ENCODE measurements at regions not wholly inside any gene's neighbourhood (a gene's known extent, or its start where the extent isn't known, plus 50 kb on each side); places are given as distances from the start of the nearest gene placed in this dataset.

DNA sequence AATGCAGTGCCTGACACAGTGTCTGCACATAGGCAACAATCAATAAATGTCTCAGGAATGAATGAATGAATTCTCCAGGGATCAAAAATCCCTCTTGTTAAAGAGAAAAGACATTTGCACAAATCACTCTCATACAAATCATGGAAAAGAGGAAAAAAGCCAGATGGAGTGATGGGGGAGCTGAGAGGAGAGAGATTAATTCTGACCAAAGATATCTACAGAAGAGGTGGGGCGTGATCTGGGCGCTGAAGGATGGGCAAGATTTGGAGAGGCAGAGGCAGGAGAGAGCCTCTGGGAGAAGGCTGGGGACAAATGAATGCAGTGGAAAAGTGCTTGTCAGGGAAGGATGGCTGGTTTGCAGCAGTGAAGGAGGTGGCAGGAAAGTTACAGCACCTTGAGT is 142.9 kb upstream of the BACH2 start:
- TF ChIP-seq ZC3H10 (CRISPR knock-in tag; IDR thresholded peaks at IDR 0.05) (no peak), TOX (CRISPR knock-in tag; IDR thresholded peaks at IDR 0.05; ENCODE audit: borderline replicate concordance) (no peak), PPARA (CRISPR knock-in tag; IDR thresholded peaks at IDR 0.05; ENCODE audit: borderline replicate concordance) (no peak), ZNF565 (CRISPR knock-in tag; conservative IDR thresholded peaks at IDR 0.05; ENCODE audit: low read depth) (no peak), ZFP30 (CRISPR knock-in tag; IDR thresholded peaks at IDR 0.05) (no peak), SNAI2 (CRISPR knock-in tag; IDR thresholded peaks at IDR 0.05) (no peak), RARB (CRISPR knock-in tag; IDR thresholded peaks at IDR 0.05) (no peak)
- TF ChIP-seq, protein P1, sequence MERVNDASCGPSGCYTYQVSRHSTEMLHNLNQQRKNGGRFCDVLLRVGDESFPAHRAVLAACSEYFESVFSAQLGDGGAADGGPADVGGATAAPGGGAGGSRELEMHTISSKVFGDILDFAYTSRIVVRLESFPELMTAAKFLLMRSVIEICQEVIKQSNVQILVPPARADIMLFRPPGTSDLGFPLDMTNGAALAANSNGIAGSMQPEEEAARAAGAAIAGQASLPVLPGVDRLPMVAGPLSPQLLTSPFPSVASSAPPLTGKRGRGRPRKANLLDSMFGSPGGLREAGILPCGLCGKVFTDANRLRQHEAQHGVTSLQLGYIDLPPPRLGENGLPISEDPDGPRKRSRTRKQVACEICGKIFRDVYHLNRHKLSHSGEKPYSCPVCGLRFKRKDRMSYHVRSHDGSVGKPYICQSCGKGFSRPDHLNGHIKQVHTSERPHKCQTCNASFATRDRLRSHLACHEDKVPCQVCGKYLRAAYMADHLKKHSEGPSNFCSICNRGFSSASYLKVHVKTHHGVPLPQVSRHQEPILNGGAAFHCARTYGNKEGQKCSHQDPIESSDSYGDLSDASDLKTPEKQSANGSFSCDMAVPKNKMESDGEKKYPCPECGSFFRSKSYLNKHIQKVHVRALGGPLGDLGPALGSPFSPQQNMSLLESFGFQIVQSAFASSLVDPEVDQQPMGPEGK (CRISPR knock-in tag; IDR thresholded peaks at IDR 0.05; ENCODE audit: borderline replicate concordance): no peak

All from SK-N-SH treated with all-trans-retinoic acid at 6 μM for 48 hours (cell line).